PC-3 (cell line): ENCODE measurements at regions not wholly inside any gene's neighbourhood (a gene's known extent, or its start where the extent isn't known, plus 50 kb on each side); places are given as distances from the start of the nearest gene placed in this dataset.

ENCODE experiments used
- ATAC-seq: fragments of 200-7000 bp; cut with Tn5 transposase; 2 replicates; pipeline ENCODE4 v1.9.1; 2020; ENCODE audit warnings: mild to moderate bottlenecking, moderate library complexity
- BruUV-seq: library from RNA; stranded (reverse); fragments of 400-500 nt; replicated peaks from 2 replicates; lab custom pipeline; 2021; lab: Mats Ljungman, UMichigan
- CTCF ChIA-PET: fragments of 300-600 bp; sonication (Branson Sonifier 250); formaldehyde crosslinking; loops from one replicate; lab custom pipeline; 2022; ENCODE audit warnings: antibody characterized with exemption; lab: Charles Lee
- POLR2A ChIA-PET: fragments of 300-600 bp; sonication (Branson Sonifier 250); formaldehyde crosslinking; loops from one replicate; lab custom pipeline; 2022; ENCODE audit warnings: antibody characterized with exemption; ENCODE audit not compliant: unreplicated experiment; lab: Charles Lee
- DNase-seq: peaks from one replicate; pipeline ENCODE4 v3.0.0-alpha.2; 2015
- H2AFZ ChIP-seq: fragments of 300-600 bp; sonication (generic); 2 replicates; pipeline ENCODE4 v1.6.0; 2016; ENCODE audit warnings: antibody characterized with exemption, low read length
- H3F3A ChIP-seq: fragments of 300-600 bp; sonication (generic); one replicate; pipeline ENCODE4 v1.6.0; 2017; ENCODE audit warnings: antibody characterized with exemption, low read length, control low read depth, mild to moderate bottlenecking; ENCODE audit not compliant: unreplicated experiment
- H3K27ac ChIP-seq: fragments of 300-600 bp; sonication (generic); 2 replicates; pipeline ENCODE4 v1.5.1; 2016; ENCODE audit warnings: mild to moderate bottlenecking, low read length
- H3K27me3 ChIP-seq: fragments of 300-600 bp; sonication (generic); 2 replicates; pipeline ENCODE4 v1.6.1; 2016; ENCODE audit warnings: low read length, mixed read lengths
- H3K36me3 ChIP-seq: fragments of 300-600 bp; sonication (generic); 2 replicates; pipeline ENCODE4 v1.6.1; 2016; ENCODE audit warnings: low read depth, mixed run types, low read length, mixed read lengths
- H3K4me1 ChIP-seq: fragments of 300-600 bp; sonication (generic); 2 replicates; pipeline ENCODE4 v1.5.1; 2016; ENCODE audit warnings: low read length; ENCODE audit not compliant: insufficient read depth
- H3K4me2 ChIP-seq: fragments of 300-600 bp; sonication (generic); 2 replicates; pipeline ENCODE4 v1.6.0; 2016; ENCODE audit warnings: low read length
- H3K4me3 ChIP-seq: fragments of 300-600 bp; sonication (generic); 2 replicates; pipeline ENCODE4 v1.5.1; 2016; ENCODE audit warnings: mild to moderate bottlenecking, low read length, mixed read lengths
- H3K79me2 ChIP-seq: fragments of 300-600 bp; sonication (generic); 2 replicates; pipeline ENCODE4 v1.6.1; 2017; ENCODE audit warnings: low read length, mixed read lengths
- H3K9ac ChIP-seq: fragments of 300-600 bp; sonication (generic); 2 replicates; pipeline ENCODE4 v1.6.0; 2016; ENCODE audit warnings: mild to moderate bottlenecking, low read length
- H3K9me2 ChIP-seq: fragments of 300-600 bp; sonication (generic); replicated peaks from 2 replicates; pipeline ENCODE4 v1.6.1; 2016; ENCODE audit warnings: mixed run types, low read length, mixed read lengths
- H3K9me3 ChIP-seq: fragments of 300-600 bp; sonication (generic); 2 replicates; pipeline ENCODE4 v1.6.1; 2016; ENCODE audit warnings: low read length, mixed read lengths
- H4K20me1 ChIP-seq: fragments of 300-600 bp; sonication (generic); 2 replicates; pipeline ENCODE4 v1.6.1; 2016; ENCODE audit warnings: low read length, mixed read lengths
- CTCF ChIP-seq: fragments of 300-600 bp; sonication (generic); conservative IDR thresholded peaks from 2 replicates; pipeline ENCODE4 v1.5.1; 2017; ENCODE audit warnings: antibody characterized with exemption, low read depth, mild to moderate bottlenecking, low read length
- EZH2 ChIP-seq: fragments of 300-600 bp; sonication (generic); IDR thresholded peaks from one replicate; pipeline ENCODE4 v1.6.1; 2017; ENCODE audit warnings: antibody characterized with exemption, mild to moderate bottlenecking, low read length; ENCODE audit not compliant: unreplicated experiment
- EZH2phosphoT487 ChIP-seq: fragments of 300-600 bp; sonication (generic); IDR thresholded peaks from 2 replicates; pipeline ENCODE4 v1.6.1; 2018; ENCODE audit warnings: mild to moderate bottlenecking, antibody characterized with exemption, low read length, borderline replicate concordance
- intact Hi-C: fragments of 100-400 bp; cut with micrococcal nuclease; formaldehyde crosslinking; loops from 2 replicates; pipeline ENCODE4 v1.9.0; 2023

- ATAC-seq, result no peak
- no peaks in the 10 kb centered on the region for H3K9me2 ChIP-seq
- H3K27me3 ChIP-seq, result no peaks in the 10 kb centered on the region
- H3K9me3 ChIP-seq, result no peaks in the 10 kb centered on the region
- no peak overlapping the region for H2AFZ ChIP-seq
- no TSS peak for BruUV-seq
- DNase-seq, result no peak
- H3K27ac ChIP-seq, result no peak overlapping the region
- CTCF ChIA-PET, result no interaction called here
- H3F3A ChIP-seq, result no peaks in the 10 kb centered on the region
- intact Hi-C loops, result no loop called here
- H3K9ac ChIP-seq, result no peak overlapping the region
- TF ChIP-seq EZH2, result no peak
- TF ChIP-seq CTCF, result no peak
- TF ChIP-seq EZH2phosphoT487, result no peak
- no peaks in the 10 kb centered on the region for H4K20me1 ChIP-seq
- no peaks in the 10 kb centered on the region for H3K4me1 ChIP-seq
- H3K4me3 ChIP-seq, result no peak overlapping the region
- H3K4me2 ChIP-seq, result no peak overlapping the region
- H3K79me2 ChIP-seq, result no peaks in the 10 kb centered on the region
- POLR2A ChIA-PET, result no interaction called here
- no peaks in the 10 kb centered on the region for H3K36me3 ChIP-seq
Measured at GRCh38 chrX:142359331-142359730, 154.2 kb upstream of the MAGEC2 start.

- TF ChIP-seq EZH2phosphoT487, result no peak
- TF ChIP-seq CTCF, result no peak
- H3K79me2 ChIP-seq, result no peaks in the 10 kb centered on the region
- no peaks in the 10 kb centered on the region for H3F3A ChIP-seq
- intact Hi-C loops, result no loop called here
- DNase-seq (no peak), ATAC-seq (no peak)
- CTCF ChIA-PET, result no interaction called here
- H3K4me2 ChIP-seq, result no peak overlapping the region
- H3K4me1 ChIP-seq, result no peaks in the 10 kb centered on the region
- no peaks in the 10 kb centered on the region for H3K9me2 ChIP-seq
- no peak overlapping the region for H2AFZ ChIP-seq
- no peak overlapping the region for H3K27ac ChIP-seq
- POLR2A ChIA-PET, result no interaction called here
- no peaks in the 10 kb centered on the region for H3K36me3 ChIP-seq
- no peak overlapping the region for H3K4me3 ChIP-seq
- no peak overlapping the region for H3K9ac ChIP-seq
- no peaks in the 10 kb centered on the region for H4K20me1 ChIP-seq
- no TSS peak for BruUV-seq
- H3K27me3 ChIP-seq, result no peaks in the 10 kb centered on the region
- H3K9me3 ChIP-seq, result no peaks in the 10 kb centered on the region
Measured at GRCh38 chrX:142327182-142327581, 122.1 kb upstream of the MAGEC2 start.

- POLR2A ChIA-PET, result no interaction called here
- DNase-seq (no peak), ATAC-seq (no peak)
- no peaks in the 10 kb centered on the region for H3K27me3 ChIP-seq
- H3K9me3 ChIP-seq, result no peaks in the 10 kb centered on the region
- no peak overlapping the region for H3K4me3 ChIP-seq
- no peaks in the 10 kb centered on the region for H3K79me2 ChIP-seq
- TF ChIP-seq EZH2phosphoT487 (no peak), EZH2 (no peak), CTCF (no peak)
- no peak overlapping the region for H3K4me2 ChIP-seq
- intact Hi-C loops, result no loop called here
- H3K36me3 ChIP-seq, result no peaks in the 10 kb centered on the region
- H3K9me2 ChIP-seq, result no peaks in the 10 kb centered on the region
- CTCF ChIA-PET, result no interaction called here
- no peak overlapping the region for H2AFZ ChIP-seq
- H3K9ac ChIP-seq, result no peak overlapping the region
- H3K4me1 ChIP-seq, result no peaks in the 10 kb centered on the region
- no peaks in the 10 kb centered on the region for H3F3A ChIP-seq
- H4K20me1 ChIP-seq, result no peaks in the 10 kb centered on the region
- no TSS peak for BruUV-seq
- no peak overlapping the region for H3K27ac ChIP-seq
Measured at GRCh38 chrX:142312591-142312990, 107.5 kb upstream of the MAGEC2 start.
